K562 (cell line): ENCODE measurements at regions not wholly inside any gene's neighbourhood (a gene's known extent, or its start where the extent isn't known, plus 50 kb on each side); places are given as distances from the start of the nearest gene placed in this dataset.

Experiments
- ATAC-seq: fragments of 200-7000 bp; cut with Tn5 transposase; 3 replicates; pipeline ENCODE4 v1.9.1; 2020; ENCODE audit warnings: moderate library complexity
- BruUV-seq: library from RNA; stranded (reverse); fragments of 400-500 nt; replicated peaks from 2 replicates; lab custom pipeline; 2021; lab: Mats Ljungman, UMichigan
- CTCF ChIA-PET: fragments of 300-600 bp; formaldehyde crosslinking; extraction: SDS; loops from one replicate; lab custom pipeline; 2021; ENCODE audit warnings: low intra/inter-chr PET ratio; lab: Yijun Ruan, JAX
- POLR2A ChIA-PET: fragments of 300-600, 350-650 bp; sonication (Branson Sonifier 250); formaldehyde crosslinking; extraction: SDS; loops from one replicate; lab custom pipeline; 2021; ENCODE audit warnings: antibody characterized with exemption, inconsistent platforms; lab: Yijun Ruan, JAX
- DNase-seq, 4 experiments: peaks; one replicate each; pipeline versions ENCODE4 v3.0.0 to v3.0.0-alpha.2; 2011 to 2018; ENCODE audit warnings: low spot score in 3 of 4, mixed read lengths in 3 of 4; ENCODE audit errors: extremely low read depth in 1 of 4
- FAIRE-seq: peaks from 2 replicates; lab custom pipeline; 2011; peaks lifted over from hg19 to GRCh38; lab: Jason Lieb, UNC
- H2AFZ ChIP-seq: 2 replicates; pipeline ENCODE4 v1.6.0; 2011; ENCODE audit warnings: low read depth, low read length, control low read depth, inconsistent platforms
- H3K27ac ChIP-seq: fragments of 200-600 bp; 3 replicates; pipeline ENCODE4 v1.8.0; 2011; ENCODE audit warnings: low read depth, mild to moderate bottlenecking, control low read depth, inconsistent platforms, low read length, moderate library complexity, mixed read lengths; ENCODE audit errors: extremely low read depth
- H3K27me3 ChIP-seq, 2 experiments: fragments of 300-600 bp in 1 of 2; 2 replicates in 1 of 2; 3 replicates in 1 of 2; pipeline versions ENCODE4 v1.6.0 to v1.8.0; 2011; ENCODE audit warnings: inconsistent platforms in 2 of 2, low read length in 2 of 2, mild to moderate bottlenecking in 1 of 2, mixed read lengths in 1 of 2, moderate library complexity in 1 of 2; ENCODE audit not compliant: control insufficient read depth in 2 of 2, insufficient read depth in 2 of 2
- H3K36me3 ChIP-seq: fragments of 300-600 bp; 3 replicates; pipeline ENCODE4 v1.8.0; 2011; ENCODE audit warnings: mild to moderate bottlenecking, low read length, inconsistent platforms; ENCODE audit not compliant: control insufficient read depth, insufficient read depth
- H3K4me1 ChIP-seq, 2 experiments: fragments of 200-600 bp in 1 of 2; replicated peaks in 1 of 2; 2 replicates in 1 of 2; 3 replicates in 1 of 2; pipeline versions ENCODE4 v1.5.1 to v1.8.0; 2011; ENCODE audit warnings: inconsistent platforms in 2 of 2, low read length in 2 of 2, mild to moderate bottlenecking in 1 of 2, mixed read lengths in 1 of 2, moderate library complexity in 1 of 2; ENCODE audit not compliant: control insufficient read depth in 2 of 2, insufficient read depth in 2 of 2
- H3K4me2 ChIP-seq: 2 replicates; pipeline ENCODE4 v1.6.1; 2011; ENCODE audit warnings: low read length, control low read depth, inconsistent platforms, mixed read lengths; ENCODE audit not compliant: insufficient read depth
- H3K4me3 ChIP-seq: fragments of 200-600 bp; sonication (generic), shearing (Covaris generic); 2 replicates; pipeline ENCODE4 v1.5.1; 2016; ENCODE audit warnings: control low read depth, inconsistent platforms
- H3K79me2 ChIP-seq: fragments of 200-600 bp; 3 replicates; pipeline ENCODE4 v1.8.0; 2011; ENCODE audit warnings: low read length, inconsistent platforms; ENCODE audit not compliant: control insufficient read depth, insufficient read depth
- H3K9ac ChIP-seq, 2 experiments: 2 replicates each; pipeline versions ENCODE4 v1.6.0 to v1.6.1; 2011; ENCODE audit warnings: low read depth in 2 of 2, low read length in 2 of 2, control low read depth in 1 of 2, inconsistent platforms in 1 of 2, mild to moderate bottlenecking in 1 of 2, mixed read lengths in 1 of 2; ENCODE audit not compliant: insufficient read depth in 1 of 2
- H3K9me1 ChIP-seq: one replicate; pipeline ENCODE4 v1.6.0; 2011; ENCODE audit warnings: inconsistent platforms, mild to moderate bottlenecking, low read length, moderate library complexity; ENCODE audit not compliant: control insufficient read depth, insufficient read depth
- H3K9me3 ChIP-seq: replicated peaks from 2 replicates; pipeline ENCODE4 v1.5.1; 2011; ENCODE audit warnings: low read depth, low read length, inconsistent platforms; ENCODE audit not compliant: control insufficient read depth, insufficient read depth
- H4K20me1 ChIP-seq: replicated peaks from 2 replicates; pipeline ENCODE4 v1.6.1; 2011; ENCODE audit warnings: low read length, inconsistent platforms, mixed read lengths; ENCODE audit not compliant: control insufficient read depth, insufficient read depth
- CBX3 ChIP-seq, 2 experiments: IDR thresholded peaks; 1 replicate in 1 of 2; 2 replicates in 1 of 2; pipeline ENCODE4 v1.6.1; 2012; ENCODE audit warnings: inconsistent platforms in 2 of 2, low read length in 2 of 2, borderline replicate concordance in 1 of 2, control low read depth in 1 of 2
- DACH1 ChIP-seq: fragments of 450-650 bp; IDR thresholded peaks from 2 replicates; pipeline ENCODE4 v1.6.1; 2018; ENCODE audit not compliant: partially characterized antibody
- FOS ChIP-seq: IDR thresholded peaks from 3 replicates; pipeline ENCODE4 v1.6.1; 2011; ENCODE audit not compliant: insufficient read length; ENCODE audit errors: extremely low read depth
- FOXP1 ChIP-seq: sonication (generic); formaldehyde crosslinking; IDR thresholded peaks from 2 replicates; pipeline ENCODE4 v1.8.0; 2022; ENCODE audit warnings: mild to moderate bottlenecking, missing genetic modification reagents
- HIVEP1 ChIP-seq: fragments of 250-450 bp; sonication (Bioruptor Pico); IDR thresholded peaks from 2 replicates; pipeline ENCODE4 v1.4.0; 2020; ENCODE audit warnings: mild to moderate bottlenecking
- KLF10 ChIP-seq: fragments of 250-450 bp; sonication (Bioruptor Pico); IDR thresholded peaks from 2 replicates; pipeline ENCODE4 v1.6.1; 2021; ENCODE audit warnings: matching md5 sums
- MAZ ChIP-seq, 2 experiments: fragments of 450-650 bp in 1 of 2; sonication (generic) in 1 of 2; formaldehyde crosslinking; IDR thresholded peaks in 1 of 2; conservative IDR thresholded peaks in 1 of 2; 2 replicates each; pipeline versions ENCODE4 v1.4.0 to v1.5.0; 2020; ENCODE audit warnings: mild to moderate bottlenecking in 1 of 2, missing genetic modification reagents in 1 of 2
- MECOM ChIP-seq: fragments of 250-450 bp; sonication (Bioruptor Pico); IDR thresholded peaks from 2 replicates; pipeline ENCODE4 v1.8.0; 2022; ENCODE audit warnings: inconsistent platforms
- NEUROD1 ChIP-seq: fragments of 150-350 bp; IDR thresholded peaks from 2 replicates; pipeline ENCODE4 v1.6.1; 2014; ENCODE audit warnings: borderline replicate concordance, low read length, low read depth; ENCODE audit not compliant: partially characterized antibody
- NFATC3 ChIP-seq: fragments of 450-650 bp; IDR thresholded peaks from 2 replicates; pipeline ENCODE4 v1.6.1; 2017; ENCODE audit warnings: mild to moderate bottlenecking
- RHOXF2B ChIP-seq: fragments of 250-450 bp; sonication (Bioruptor Pico); conservative IDR thresholded peaks from 2 replicates; pipeline ENCODE4 v1.5.1; 2021
- SAP30 ChIP-seq: fragments of 200-600 bp; sonication (generic); IDR thresholded peaks from 2 replicates; pipeline ENCODE4 v1.6.1; 2012; ENCODE audit warnings: borderline replicate concordance, low read depth, mild to moderate bottlenecking, moderate library complexity, low read length, control low read depth, inconsistent platforms; ENCODE audit not compliant: insufficient read depth, poor library complexity, severe bottlenecking
- TEAD4 ChIP-seq, 2 experiments: sonication (generic) in 1 of 2; formaldehyde crosslinking in 1 of 2; IDR thresholded peaks; 2 replicates each; pipeline versions ENCODE4 v1.6.1 to v1.8.0; 2012 to 2022; ENCODE audit warnings: borderline replicate concordance in 1 of 2, inconsistent platforms in 1 of 2, low read length in 1 of 2, mild to moderate bottlenecking in 1 of 2, missing genetic modification reagents in 1 of 2
- YY1 ChIP-seq, 3 experiments: IDR thresholded peaks; 2 replicates each; pipeline ENCODE4 v1.6.1; 2011; ENCODE audit warnings: low read length in 2 of 3, mild to moderate bottlenecking in 2 of 3, moderate library complexity in 2 of 3, borderline replicate concordance in 1 of 3, control low read depth in 1 of 3, low read depth in 1 of 3; ENCODE audit not compliant: insufficient read depth in 3 of 3, insufficient replicate concordance in 2 of 3, control insufficient read depth in 1 of 3, insufficient read length in 1 of 3; ENCODE audit errors: extremely low read depth in 1 of 3
- ZNF583 ChIP-seq: fragments of 250-450 bp; sonication (Bioruptor Pico); IDR thresholded peaks from 2 replicates; pipeline ENCODE4 v1.4.0; 2020
- WGBS: fragments of 100-300 bp; shearing (Covaris generic); methylation state at CpG from one replicate; pipeline ENCODE4 v1.1.6; 2016; ENCODE audit warnings: low coverage, mixed read lengths; ENCODE audit not compliant: insufficient coverage; ENCODE audit errors: missing lambda C conversion rate; 5-methylcytosine and 5-hydroxymethylcytosine counted together
- in situ Hi-C: fragments of 300-500 bp; cut with MboI; formaldehyde crosslinking; loops from 4 replicates; pipeline ENCODE4 v1.15.0; 2018; ENCODE audit warnings: inconsistent platforms, mixed read lengths
- intact Hi-C: fragments of 100-400 bp; cut with micrococcal nuclease; formaldehyde crosslinking; loops from 2 replicates; pipeline ENCODE4 v1.14.2; 2022
- TF ChIP-seq, protein P1 (sequence below): IDR thresholded peaks from 2 replicates; pipeline ENCODE4 v1.6.1; 2011; ENCODE audit not compliant: insufficient read length; ENCODE audit errors: extremely low read depth
- TF ChIP-seq, protein P2 (sequence below): fragments of 450-650 bp; IDR thresholded peaks from 2 replicates; pipeline ENCODE4 v1.7.1; 2018; ENCODE audit warnings: mild to moderate bottlenecking, low read depth; ENCODE audit not compliant: partially characterized antibody

DNA sequence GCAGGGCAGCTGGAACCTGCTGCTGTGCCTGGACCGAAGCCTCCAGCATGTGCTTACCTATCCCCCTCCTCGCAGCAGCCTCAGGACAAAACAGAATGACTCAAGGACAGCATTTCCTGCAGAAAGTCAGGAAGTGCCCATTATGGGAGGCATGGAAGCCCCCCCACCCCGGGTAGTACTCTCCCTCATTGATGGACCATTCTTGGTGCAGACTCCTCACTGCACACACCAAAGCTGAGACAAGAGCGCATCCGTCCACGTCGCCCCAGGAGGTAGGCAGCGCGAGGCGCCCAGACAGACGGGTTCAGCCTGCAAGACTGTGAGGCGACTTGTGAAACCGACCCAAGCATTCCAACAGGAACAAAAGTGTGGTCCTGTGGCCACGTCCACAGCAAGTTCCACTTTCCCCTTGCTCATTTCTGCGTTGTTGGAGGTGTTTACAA, 243.9 kb upstream of the ATXN7L3B start:
- in situ Hi-C loops: no loop called here
- 12% methylated on average over 13 of the region's 15 CpGs for WGBS
- CTCF ChIA-PET: no interaction called here
- POLR2A ChIA-PET: interaction anchor here (0.6 to 2.4 kb wide), 6 partner anchors 8 to 123 kb away, joined by 3 to 8 read pairs (median 4); no protein-coding TSS in a partner anchor
- Histone ChIP-seq H3K36me3 (peaks cover 5% of the 10 kb centered on the region; the same call in 1 of the 3 replicates), H4K20me1 (no peaks in the 10 kb centered on the region), H3K79me2 (peaks cover 44% of the 10 kb centered on the region), H3K9me3 (no peaks in the 10 kb centered on the region), H3K4me3 (peak overlapping the region; percentile 75), H3K4me1 (peaks cover 6 to 23% of the 10 kb centered on the region in 2 experiments; a peak in 4 of 5 replicates), H2AFZ (peak overlapping the region; percentile 96), H3K9me1 (no peaks in the 10 kb centered on the region), H3K27me3 (no peaks in the 10 kb centered on the region), H3K4me2 (peak overlapping the region; percentile 81), H3K27ac (peak overlapping the region; percentile 95), H3K9ac (peak overlapping the region; percentile 86 to 90)
- FAIRE-seq: no peak
- no TSS peak for BruUV-seq
- DNase-seq: peak in 2 of 4 experiments; percentile 27 to 54
- peak; percentile 21 for ATAC-seq
- intact Hi-C loops: loop anchor here (2.0 to 5.0 kb wide), 2 partner anchors 123 to 249 kb away; no protein-coding TSS in a partner anchor
- no peak for TF ChIP-seq NEUROD1
- TF ChIP-seq FOS: no peak
- peak; percentile 17 for TF ChIP-seq SAP30
- no peak for TF ChIP-seq KLF10 (CRISPR knock-in tag)
- no peak for TF ChIP-seq RHOXF2B (CRISPR knock-in tag)
- TF ChIP-seq, protein P1, sequence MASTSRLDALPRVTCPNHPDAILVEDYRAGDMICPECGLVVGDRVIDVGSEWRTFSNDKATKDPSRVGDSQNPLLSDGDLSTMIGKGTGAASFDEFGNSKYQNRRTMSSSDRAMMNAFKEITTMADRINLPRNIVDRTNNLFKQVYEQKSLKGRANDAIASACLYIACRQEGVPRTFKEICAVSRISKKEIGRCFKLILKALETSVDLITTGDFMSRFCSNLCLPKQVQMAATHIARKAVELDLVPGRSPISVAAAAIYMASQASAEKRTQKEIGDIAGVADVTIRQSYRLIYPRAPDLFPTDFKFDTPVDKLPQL: no peak
- TF ChIP-seq ZNF583: no peak
- peak in 1 of 3 experiments; percentile 7 for TF ChIP-seq YY1 (IDR thresholded peaks at IDR 0.05; ENCODE audit: borderline replicate concordance in 1 of 3, control insufficient read depth in 1 of 3, extremely low read depth in 1 of 3, insufficient read depth in 3 of 3, insufficient read length in 1 of 3, insufficient replicate concordance in 2 of 3, low read depth in 1 of 3, low read length in 2 of 3)
- no peak for TF ChIP-seq DACH1
- TF ChIP-seq MAZ (CRISPR knock-in tag; conservative IDR thresholded peaks at IDR 0.05 in 1 of 2, IDR thresholded peaks at IDR 0.05 in 1 of 2): 0 out of 4 replicates have a peak, but pooled peaks of 1 of the 2 experiments have one; percentile 31
- TF ChIP-seq HIVEP1 (CRISPR knock-in tag): no peak
- TF ChIP-seq, protein P2, sequence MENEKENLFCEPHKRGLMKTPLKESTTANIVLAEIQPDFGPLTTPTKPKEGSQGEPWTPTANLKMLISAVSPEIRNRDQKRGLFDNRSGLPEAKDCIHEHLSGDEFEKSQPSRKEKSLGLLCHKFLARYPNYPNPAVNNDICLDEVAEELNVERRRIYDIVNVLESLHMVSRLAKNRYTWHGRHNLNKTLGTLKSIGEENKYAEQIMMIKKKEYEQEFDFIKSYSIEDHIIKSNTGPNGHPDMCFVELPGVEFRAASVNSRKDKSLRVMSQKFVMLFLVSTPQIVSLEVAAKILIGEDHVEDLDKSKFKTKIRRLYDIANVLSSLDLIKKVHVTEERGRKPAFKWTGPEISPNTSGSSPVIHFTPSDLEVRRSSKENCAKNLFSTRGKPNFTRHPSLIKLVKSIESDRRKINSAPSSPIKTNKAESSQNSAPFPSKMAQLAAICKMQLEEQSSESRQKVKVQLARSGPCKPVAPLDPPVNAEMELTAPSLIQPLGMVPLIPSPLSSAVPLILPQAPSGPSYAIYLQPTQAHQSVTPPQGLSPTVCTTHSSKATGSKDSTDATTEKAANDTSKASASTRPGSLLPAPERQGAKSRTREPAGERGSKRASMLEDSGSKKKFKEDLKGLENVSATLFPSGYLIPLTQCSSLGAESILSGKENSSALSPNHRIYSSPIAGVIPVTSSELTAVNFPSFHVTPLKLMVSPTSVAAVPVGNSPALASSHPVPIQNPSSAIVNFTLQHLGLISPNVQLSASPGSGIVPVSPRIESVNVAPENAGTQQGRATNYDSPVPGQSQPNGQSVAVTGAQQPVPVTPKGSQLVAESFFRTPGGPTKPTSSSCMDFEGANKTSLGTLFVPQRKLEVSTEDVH: no peak
- 0 out of 2 replicates have a peak, but pooled peaks have one; percentile 28 for TF ChIP-seq FOXP1
- TF ChIP-seq MECOM (CRISPR knock-in tag): no peak
- TF ChIP-seq CBX3 (IDR thresholded peaks at IDR 0.05; ENCODE audit: borderline replicate concordance in 1 of 2, low read length in 2 of 2): no peak
- TF ChIP-seq TEAD4 (IDR thresholded peaks at IDR 0.05; ENCODE audit: low read length): peak; percentile 19; the same call in 1 of the 2 replicates
- TF ChIP-seq TEAD4 (CRISPR knock-in tag; IDR thresholded peaks at IDR 0.05; ENCODE audit: borderline replicate concordance): no peak
- no peak for TF ChIP-seq NFATC3
